ENCODE measurements at regions not wholly inside any gene's neighbourhood (a gene's known extent, or its start where the extent isn't known, plus 50 kb on each side); places are given as distances from the start of the nearest gene placed in this dataset.

- Histone ChIP-seq H3K9ac (ENCODE audit: low read depth, low read length) (no peak overlapping the region), H3K9me3 (ENCODE audit: control insufficient read depth, insufficient read depth, low read length) (no peaks in the 10 kb centered on the region), H3K27ac (ENCODE audit: low read depth, low read length) (peak overlapping the region; percentile 65), H3K4me3 (ENCODE audit: low read depth, low read length) (no peak overlapping the region), H3K4me1 (ENCODE audit: control insufficient read depth, insufficient read depth, low read length) (no peaks in the 10 kb centered on the region), H3K27me3 (ENCODE audit: control insufficient read depth, insufficient read depth, low read length) (no peaks in the 10 kb centered on the region), H3K36me3 (ENCODE audit: control insufficient read depth, insufficient read depth, low read length) (no peaks in the 10 kb centered on the region)
Observed at GRCh38 chr12:88298014-88298682, 156.0 kb downstream of the TMTC3 start.

DNA sequence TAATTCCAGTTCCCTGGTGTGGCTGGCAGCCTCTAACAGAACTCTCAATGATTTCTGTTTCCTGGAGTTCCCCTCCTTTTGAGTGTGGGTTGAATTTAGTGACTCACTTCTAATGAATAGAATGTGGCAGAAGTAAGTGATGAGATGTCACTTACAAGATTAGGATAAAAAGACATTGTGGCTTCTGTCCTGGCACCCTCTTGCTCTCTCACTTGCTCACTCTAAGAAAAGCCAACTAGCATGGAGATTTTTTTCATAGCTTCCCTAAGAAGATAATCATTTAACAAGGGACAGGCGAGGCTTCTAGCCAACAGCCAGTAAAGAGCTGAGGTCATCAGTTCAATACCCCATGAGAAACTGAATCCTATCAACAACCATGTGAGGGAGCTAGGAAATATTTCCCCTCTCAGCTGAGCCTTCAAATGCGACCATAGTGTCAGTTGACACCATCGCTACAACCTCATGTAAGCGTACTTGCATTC lies 156.7 kb downstream of the TMTC3 start:
- H3K9ac ChIP-seq (ENCODE audit: low read depth, low read length), result no peak overlapping the region
- H3K4me3 ChIP-seq (ENCODE audit: low read depth, low read length), result no peak overlapping the region
- no peaks in the 10 kb centered on the region for H3K27me3 ChIP-seq (ENCODE audit: control insufficient read depth, insufficient read depth, low read length)
- H3K27ac ChIP-seq (ENCODE audit: low read depth, low read length), result peak overlapping the region; percentile 65
- H3K9me3 ChIP-seq (ENCODE audit: control insufficient read depth, insufficient read depth, low read length), result no peaks in the 10 kb centered on the region
- no peaks in the 10 kb centered on the region for H3K4me1 ChIP-seq (ENCODE audit: control insufficient read depth, insufficient read depth, low read length)
- H3K36me3 ChIP-seq (ENCODE audit: control insufficient read depth, insufficient read depth, low read length), result no peaks in the 10 kb centered on the region

- Histone ChIP-seq H3K27ac (ENCODE audit: low read depth, low read length) (no peak overlapping the region), H3K36me3 (ENCODE audit: control insufficient read depth, insufficient read depth, low read length) (no peaks in the 10 kb centered on the region), H3K9ac (ENCODE audit: low read depth, low read length) (no peak overlapping the region), H3K9me3 (ENCODE audit: control insufficient read depth, insufficient read depth, low read length) (no peaks in the 10 kb centered on the region), H3K4me3 (ENCODE audit: low read depth, low read length) (no peak overlapping the region), H3K27me3 (ENCODE audit: control insufficient read depth, insufficient read depth, low read length) (no peaks in the 10 kb centered on the region), H3K4me1 (ENCODE audit: control insufficient read depth, insufficient read depth, low read length) (no peaks in the 10 kb centered on the region)
Observed at GRCh38 chr12:88299567-88300101, 157.5 kb downstream of the TMTC3 start.

DNA sequence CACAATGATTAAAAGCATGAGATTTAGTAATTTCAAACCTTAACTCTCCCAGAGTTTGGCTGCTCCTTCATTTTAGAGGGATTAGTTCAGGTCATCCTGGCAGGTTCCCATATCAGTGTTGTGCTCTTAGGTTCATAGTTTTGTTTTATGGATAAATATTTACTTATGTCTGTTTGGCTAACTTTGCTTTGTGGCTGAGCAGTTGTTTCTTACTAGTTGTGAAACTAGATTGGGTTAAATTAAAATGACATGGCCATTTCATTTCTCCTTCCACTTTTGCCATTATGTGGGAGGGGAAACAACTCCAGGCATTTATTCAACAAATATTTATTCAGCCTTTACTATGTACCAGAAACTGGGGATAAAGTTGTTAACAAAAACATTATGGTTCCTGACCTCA lies 158.8 kb downstream of the TMTC3 start:
- no peak overlapping the region for H3K27ac ChIP-seq (ENCODE audit: low read depth, low read length)
- H3K36me3 ChIP-seq (ENCODE audit: control insufficient read depth, insufficient read depth, low read length), result no peaks in the 10 kb centered on the region
- no peaks in the 10 kb centered on the region for H3K9me3 ChIP-seq (ENCODE audit: control insufficient read depth, insufficient read depth, low read length)
- no peak overlapping the region for H3K9ac ChIP-seq (ENCODE audit: low read depth, low read length)
- no peaks in the 10 kb centered on the region for H3K27me3 ChIP-seq (ENCODE audit: control insufficient read depth, insufficient read depth, low read length)
- H3K4me1 ChIP-seq (ENCODE audit: control insufficient read depth, insufficient read depth, low read length), result no peaks in the 10 kb centered on the region
- no peak overlapping the region for H3K4me3 ChIP-seq (ENCODE audit: low read depth, low read length)

- Histone ChIP-seq H3K4me3 (ENCODE audit: low read depth, low read length) (no peak overlapping the region), H3K9ac (ENCODE audit: low read depth, low read length) (no peak overlapping the region), H3K36me3 (ENCODE audit: control insufficient read depth, insufficient read depth, low read length) (no peaks in the 10 kb centered on the region), H3K27ac (ENCODE audit: low read depth, low read length) (no peak overlapping the region), H3K9me3 (ENCODE audit: control insufficient read depth, insufficient read depth, low read length) (no peaks in the 10 kb centered on the region), H3K27me3 (ENCODE audit: control insufficient read depth, insufficient read depth, low read length) (no peaks in the 10 kb centered on the region), H3K4me1 (ENCODE audit: control insufficient read depth, insufficient read depth, low read length) (no peaks in the 10 kb centered on the region)
Observed at GRCh38 chr12:88303335-88303734, 161.2 kb downstream of the TMTC3 start.

- Histone ChIP-seq H3K9ac (ENCODE audit: low read depth, low read length) (no peak overlapping the region), H3K9me3 (ENCODE audit: control insufficient read depth, insufficient read depth, low read length) (no peaks in the 10 kb centered on the region), H3K27ac (ENCODE audit: low read depth, low read length) (no peak overlapping the region), H3K27me3 (ENCODE audit: control insufficient read depth, insufficient read depth, low read length) (no peaks in the 10 kb centered on the region), H3K36me3 (ENCODE audit: control insufficient read depth, insufficient read depth, low read length) (no peaks in the 10 kb centered on the region), H3K4me1 (ENCODE audit: control insufficient read depth, insufficient read depth, low read length) (no peaks in the 10 kb centered on the region), H3K4me3 (ENCODE audit: low read depth, low read length) (no peak overlapping the region)
Observed at GRCh38 chr12:88305254-88305890, 163.3 kb downstream of the TMTC3 start.

DNA sequence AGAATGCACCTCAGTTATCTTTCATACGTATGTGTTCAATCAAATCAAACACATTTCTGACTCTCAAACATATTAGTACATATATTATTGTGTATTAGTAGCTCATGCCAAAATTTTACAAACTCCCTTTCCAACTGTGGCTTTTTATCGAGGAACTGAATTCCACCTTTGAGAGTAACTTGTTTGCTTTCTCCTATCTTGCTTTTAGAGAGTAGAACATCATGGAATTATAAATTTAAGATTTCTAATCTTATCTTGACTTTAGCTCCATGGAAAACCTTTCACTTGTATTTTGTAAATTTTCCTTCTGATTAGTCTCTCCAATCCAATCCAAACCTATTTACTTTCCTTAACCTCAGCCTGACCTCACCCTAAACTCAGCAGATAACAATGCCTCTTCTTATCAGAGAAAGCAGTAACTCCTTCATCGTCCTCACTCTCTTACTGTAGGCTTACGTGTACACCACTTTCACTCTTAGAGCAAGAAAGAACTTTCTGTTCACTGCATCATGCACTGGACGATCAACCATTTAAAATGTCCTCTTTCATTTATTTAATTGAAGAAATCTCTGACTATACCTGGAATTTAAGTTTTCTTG lies 164.5 kb downstream of the TMTC3 start:
- H3K4me1 ChIP-seq (ENCODE audit: control insufficient read depth, insufficient read depth, low read length), result no peaks in the 10 kb centered on the region
- H3K9me3 ChIP-seq (ENCODE audit: control insufficient read depth, insufficient read depth, low read length), result no peaks in the 10 kb centered on the region
- H3K27me3 ChIP-seq (ENCODE audit: control insufficient read depth, insufficient read depth, low read length), result no peaks in the 10 kb centered on the region
- H3K9ac ChIP-seq (ENCODE audit: low read depth, low read length), result no peak overlapping the region
- no peak overlapping the region for H3K27ac ChIP-seq (ENCODE audit: low read depth, low read length)
- no peaks in the 10 kb centered on the region for H3K36me3 ChIP-seq (ENCODE audit: control insufficient read depth, insufficient read depth, low read length)
- no peak overlapping the region for H3K4me3 ChIP-seq (ENCODE audit: low read depth, low read length)

DNA sequence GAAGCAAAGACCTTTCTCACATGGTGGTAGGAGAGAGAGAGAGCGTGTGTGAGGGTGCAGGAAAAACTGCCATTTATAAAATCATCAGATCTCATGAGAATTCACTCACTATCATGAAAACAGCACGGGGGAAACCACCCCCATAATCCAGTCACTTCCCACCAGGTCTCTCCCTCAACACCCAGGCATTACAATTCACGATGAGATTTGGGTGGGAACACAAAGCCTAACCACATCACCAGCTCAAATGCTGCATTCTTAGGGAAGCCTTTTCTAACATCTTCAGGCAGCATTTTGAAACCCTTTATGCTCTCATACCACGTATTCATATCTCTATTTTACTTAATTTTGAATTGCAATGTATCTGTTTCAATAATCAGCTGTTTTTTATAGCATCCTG lies 165.9 kb downstream of the TMTC3 start:
- no peaks in the 10 kb centered on the region for H3K27me3 ChIP-seq (ENCODE audit: control insufficient read depth, insufficient read depth, low read length)
- no peak overlapping the region for H3K4me3 ChIP-seq (ENCODE audit: low read depth, low read length)
- H3K27ac ChIP-seq (ENCODE audit: low read depth, low read length), result no peak overlapping the region
- H3K4me1 ChIP-seq (ENCODE audit: control insufficient read depth, insufficient read depth, low read length), result no peaks in the 10 kb centered on the region
- no peak overlapping the region for H3K9ac ChIP-seq (ENCODE audit: low read depth, low read length)
- no peaks in the 10 kb centered on the region for H3K36me3 ChIP-seq (ENCODE audit: control insufficient read depth, insufficient read depth, low read length)
- H3K9me3 ChIP-seq (ENCODE audit: control insufficient read depth, insufficient read depth, low read length), result no peaks in the 10 kb centered on the region

GRCh38 chr12:88308825-88309224 lies 166.7 kb downstream of the TMTC3 start:
- Histone ChIP-seq H3K9me3 (ENCODE audit: control insufficient read depth, insufficient read depth, low read length) (no peaks in the 10 kb centered on the region), H3K9ac (ENCODE audit: low read depth, low read length) (no peak overlapping the region), H3K27me3 (ENCODE audit: control insufficient read depth, insufficient read depth, low read length) (no peaks in the 10 kb centered on the region), H3K36me3 (ENCODE audit: control insufficient read depth, insufficient read depth, low read length) (no peaks in the 10 kb centered on the region), H3K27ac (ENCODE audit: low read depth, low read length) (no peak overlapping the region), H3K4me3 (ENCODE audit: low read depth, low read length) (no peak overlapping the region), H3K4me1 (ENCODE audit: control insufficient read depth, insufficient read depth, low read length) (no peaks in the 10 kb centered on the region)

DNA sequence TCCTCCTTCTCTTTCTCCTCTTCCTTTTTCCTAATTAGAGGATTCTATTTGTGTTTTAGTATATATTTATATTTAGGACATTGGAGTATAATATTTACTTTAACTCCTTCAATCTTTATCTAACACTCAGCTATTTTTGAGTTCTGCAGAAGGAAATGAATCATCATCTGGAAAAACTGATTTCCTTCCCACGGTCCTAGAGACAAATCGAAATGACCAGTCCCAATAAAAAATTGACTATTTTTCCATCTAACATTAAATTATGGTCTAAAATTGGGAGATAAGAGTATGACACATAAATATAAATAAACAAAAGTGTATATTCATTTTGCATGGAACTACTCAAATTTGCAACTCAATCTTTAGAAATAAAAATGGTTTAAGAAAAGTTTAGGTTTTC lies 167.4 kb downstream of the TMTC3 start:
- Histone ChIP-seq H3K4me3 (ENCODE audit: low read depth, low read length) (no peak overlapping the region), H3K27ac (ENCODE audit: low read depth, low read length) (no peak overlapping the region), H3K9me3 (ENCODE audit: control insufficient read depth, insufficient read depth, low read length) (no peaks in the 10 kb centered on the region), H3K36me3 (ENCODE audit: control insufficient read depth, insufficient read depth, low read length) (no peaks in the 10 kb centered on the region), H3K9ac (ENCODE audit: low read depth, low read length) (no peak overlapping the region), H3K27me3 (ENCODE audit: control insufficient read depth, insufficient read depth, low read length) (no peaks in the 10 kb centered on the region), H3K4me1 (ENCODE audit: control insufficient read depth, insufficient read depth, low read length) (no peaks in the 10 kb centered on the region)

DNA sequence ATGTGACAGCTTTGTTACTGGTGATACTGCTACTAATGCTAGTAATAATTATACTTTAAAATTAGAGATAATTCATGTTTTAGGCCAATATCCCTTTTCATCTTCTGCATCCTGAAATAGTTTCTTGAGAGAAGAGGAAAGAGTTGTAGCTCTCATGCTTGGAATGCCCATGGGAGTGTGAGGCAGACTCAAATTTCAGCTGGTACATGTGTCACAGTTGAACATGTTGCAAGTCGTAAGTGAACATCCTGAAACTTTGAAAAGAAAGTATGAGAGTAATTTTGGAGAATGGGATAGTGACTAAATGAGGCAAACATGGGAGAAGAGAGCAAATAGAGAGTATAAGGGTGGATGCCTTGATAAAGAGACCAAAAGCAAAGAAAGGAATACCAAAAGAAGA lies 168.0 kb downstream of the TMTC3 start:
- H3K9ac ChIP-seq (ENCODE audit: low read depth, low read length), result no peak overlapping the region
- no peaks in the 10 kb centered on the region for H3K36me3 ChIP-seq (ENCODE audit: control insufficient read depth, insufficient read depth, low read length)
- no peaks in the 10 kb centered on the region for H3K4me1 ChIP-seq (ENCODE audit: control insufficient read depth, insufficient read depth, low read length)
- H3K4me3 ChIP-seq (ENCODE audit: low read depth, low read length), result no peak overlapping the region
- H3K9me3 ChIP-seq (ENCODE audit: control insufficient read depth, insufficient read depth, low read length), result no peaks in the 10 kb centered on the region
- no peak overlapping the region for H3K27ac ChIP-seq (ENCODE audit: low read depth, low read length)
- H3K27me3 ChIP-seq (ENCODE audit: control insufficient read depth, insufficient read depth, low read length), result no peaks in the 10 kb centered on the region

Measured in HUES48 (cell line).